ENCODE measurements at regions not wholly inside any gene's neighbourhood (a gene's known extent, or its start where the extent isn't known, plus 50 kb on each side); places are given as distances from the start of the nearest gene placed in this dataset.

GRCh38 chr12:131463174-131463573, 247.7 kb upstream of the SFSWAP start:
- no peak overlapping the region for H3K14ac ChIP-seq (ENCODE audit: insufficient read length)
- H4K5ac ChIP-seq (ENCODE audit: insufficient read length, low read depth, low read length): no peak overlapping the region
- H3K23ac ChIP-seq (ENCODE audit: insufficient read length): no peak overlapping the region
- ChIA-PET CTCF (ENCODE audit: partially characterized antibody) (interaction anchor here (0.6 to 1.7 kb wide), 7 partner anchors 8 to 347 kb away, joined by 3 to 7 read pairs (median 3); no protein-coding TSS in a partner anchor), POLR2A (ENCODE audit: partially characterized antibody) (no interaction called here)
- no peak overlapping the region for H2BK5ac ChIP-seq (ENCODE audit: low read depth, low read length)
- H2AFZ ChIP-seq (ENCODE audit: low read length): no peak overlapping the region
- no peak overlapping the region for H3K4me2 ChIP-seq (ENCODE audit: insufficient read depth in 1 of 2, low read depth in 2 of 2, low read length in 2 of 2)
- H3K9ac ChIP-seq (replicated peaks in 1 of 4; ENCODE audit: extremely low read depth in 1 of 4, low read depth in 3 of 4, low read length in 3 of 4): no peak overlapping the region
- no peak for FAIRE-seq
- H3K79me1 ChIP-seq (ENCODE audit: low read depth, low read length): no peaks in the 10 kb centered on the region
- H2BK15ac ChIP-seq (ENCODE audit: low read length): no peak overlapping the region
- H3K56ac ChIP-seq (replicated peaks; ENCODE audit: insufficient read length, low read depth, low read length): no peak overlapping the region
- H3K79me2 ChIP-seq (ENCODE audit: control insufficient read depth in 1 of 2, insufficient read depth in 2 of 2, low read length in 2 of 2): no peaks in the 10 kb centered on the region
- DNase-seq (ENCODE audit: low read depth in 1 of 2, low spot score in 2 of 2): no peak
- no peak overlapping the region for H3K18ac ChIP-seq (ENCODE audit: extremely low read depth, low read length)
- TF ChIP-seq BRCA1 (IDR thresholded peaks at IDR 0.05; ENCODE audit: low read depth, low read length) (no peak), TCF12 (IDR thresholded peaks at IDR 0.05; ENCODE audit: low read depth, low read length) (no peak), CEBPB (IDR thresholded peaks at IDR 0.05; ENCODE audit: low read depth, low read length) (no peak), TAF7 (optimal IDR thresholded peaks at IDR 0.05; ENCODE audit: borderline replicate concordance, low read depth, low read length) (no peak), CREB1 (IDR thresholded peaks at IDR 0.05) (no peak)
- no peaks in the 10 kb centered on the region for H3K23me2 ChIP-seq (ENCODE audit: low read depth, low read length)
- WGBS, 2 experiments (ENCODE audit: extremely low coverage in 1 of 2, insufficient coverage in 1 of 2, insufficient read length in 1 of 2, insufficient replicate concordance in 2 of 2, low coverage in 1 of 2, low lambda C conversion rate in 2 of 2, missing lambda C conversion rate in 1 of 2): 88% methylated on average over 4 of the region's 4 CpGs; no CpG with 5 or more reads in 1 of the 2 experiments
- no peak overlapping the region for H2BK20ac ChIP-seq (ENCODE audit: low read length)
- no peak overlapping the region for H2BK120ac ChIP-seq (replicated peaks; ENCODE audit: low read depth, low read length)
- no peak overlapping the region for H2AK5ac ChIP-seq (ENCODE audit: low read depth, low read length)
- H3K36me3 ChIP-seq (ENCODE audit: control insufficient read depth in 2 of 4, insufficient read depth in 4 of 4, low read length in 3 of 4): no peaks in the 10 kb centered on the region
- no peak overlapping the region for H3K27ac ChIP-seq (ENCODE audit: low read depth, low read length)
- no peak overlapping the region for H4K8ac ChIP-seq (ENCODE audit: extremely low read depth, insufficient read depth, low read length)
- no peaks in the 10 kb centered on the region for H4K20me1 ChIP-seq (replicated peaks in 1 of 2; ENCODE audit: control insufficient read depth in 1 of 2, insufficient read depth in 2 of 2, low read length in 2 of 2)
- no peaks in the 10 kb centered on the region for H3K4me1 ChIP-seq (replicated peaks in 1 of 4; ENCODE audit: control insufficient read depth in 3 of 4, insufficient read depth in 4 of 4, low read length in 3 of 4)
- no peaks in the 10 kb centered on the region for H3K9me3 ChIP-seq (ENCODE audit: insufficient read depth in 2 of 2, low read depth in 1 of 2, low read length in 1 of 2)
- no peak overlapping the region for H2BK12ac ChIP-seq (ENCODE audit: low read depth, low read length)
- H4K91ac ChIP-seq (replicated peaks; ENCODE audit: insufficient read length, low read length): no peak overlapping the region
- no peaks in the 10 kb centered on the region for H3K27me3 ChIP-seq (replicated peaks in 1 of 4; ENCODE audit: control insufficient read depth in 3 of 4, extremely low read depth in 1 of 4, insufficient read depth in 3 of 4, low read length in 3 of 4)
- H3K4me3 ChIP-seq (ENCODE audit: extremely low read depth in 1 of 4, insufficient read depth in 2 of 4, low read depth in 3 of 4, low read length in 4 of 4): no peak overlapping the region
- no peak overlapping the region for H3K4ac ChIP-seq (replicated peaks; ENCODE audit: insufficient read length, low read depth, low read length)

Measured in H1 (cell line).